Calu3 (cell line): ENCODE measurements at regions not wholly inside any gene's neighbourhood (a gene's known extent, or its start where the extent isn't known, plus 50 kb on each side); places are given as distances from the start of the nearest gene placed in this dataset.

Experiments used
- BruUV-seq: library from RNA; stranded (reverse); fragments of 400-500 nt; replicated peaks from 2 replicates; lab custom pipeline; 2021; lab: Mats Ljungman, UMichigan
- CTCF ChIA-PET: fragments of 300-600 bp; sonication (Branson Sonifier 250); formaldehyde crosslinking; loops from one replicate; lab custom pipeline; 2022; ENCODE audit warnings: antibody characterized with exemption; lab: Charles Lee
- DNase-seq: peaks from one replicate; pipeline ENCODE4 v3.0.0; 2022
- H3K27ac Mint-ChIP-seq: one replicate; pipeline ENCODE4 v1.8.0; 2022; ENCODE audit warnings: mixed read lengths; ENCODE audit not compliant: unreplicated experiment
- H3K27me3 Mint-ChIP-seq: one replicate; pipeline ENCODE4 v1.8.0; 2022; ENCODE audit warnings: mixed read lengths; ENCODE audit not compliant: unreplicated experiment
- H3K36me3 Mint-ChIP-seq: one replicate; pipeline ENCODE4 v1.8.0; 2022; ENCODE audit warnings: mild to moderate bottlenecking, moderate library complexity, mixed read lengths; ENCODE audit not compliant: insufficient read depth, unreplicated experiment
- H3K4me1 Mint-ChIP-seq: one replicate; pipeline ENCODE4 v1.8.0; 2022; ENCODE audit warnings: mild to moderate bottlenecking, low read depth, mixed read lengths; ENCODE audit not compliant: unreplicated experiment
- H3K4me3 Mint-ChIP-seq: one replicate; pipeline ENCODE4 v1.8.0; 2022; ENCODE audit warnings: mild to moderate bottlenecking, low read depth, moderate library complexity, mixed read lengths; ENCODE audit not compliant: unreplicated experiment
- H3K9me3 Mint-ChIP-seq: one replicate; pipeline ENCODE4 v1.8.0; 2022; ENCODE audit warnings: low read depth, mixed read lengths; ENCODE audit not compliant: unreplicated experiment
- intact Hi-C: fragments of 100-400 bp; cut with micrococcal nuclease; formaldehyde crosslinking; loops from one replicate; pipeline ENCODE4 v1.10.0; 2022; ENCODE audit not compliant: unreplicated experiment
- TF ChIP-seq, protein P1 (sequence below): fragments of 200-600 bp; IDR thresholded peaks from one replicate; pipeline ENCODE4 v1.8.0; 2022; ENCODE audit warnings: antibody characterized with exemption; ENCODE audit not compliant: unreplicated experiment

GRCh38 chr5:133821311-133821741 lies 147.1 kb downstream of the C5orf15 start:
- CTCF ChIA-PET = no interaction called here
- intact Hi-C loops = no loop called here

DNA sequence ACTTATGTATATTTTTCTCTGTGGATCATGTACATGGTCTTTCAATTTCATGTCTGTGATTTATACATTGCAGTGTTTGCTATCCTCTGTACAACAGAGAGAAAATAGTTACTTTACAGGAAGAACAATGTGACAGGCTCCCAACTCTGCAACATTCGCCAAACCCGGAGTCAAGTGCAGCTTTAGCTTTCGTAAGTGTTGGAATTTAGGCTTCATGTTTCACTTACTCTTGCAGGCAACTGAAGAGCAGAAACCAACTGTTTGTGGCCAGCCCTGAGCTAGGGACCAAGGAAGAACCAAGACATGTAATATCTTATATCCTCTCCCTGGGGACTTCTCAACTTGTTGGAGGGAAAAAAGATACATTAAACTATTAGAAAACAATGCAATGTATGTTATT lies 147.9 kb downstream of the C5orf15 start:
- Mint-ChIP-seq H3K9me3 (no peaks in the 10 kb centered on the region), H3K27me3 (peaks cover 100% of the 10 kb centered on the region), H3K4me3 (no peak overlapping the region), H3K4me1 (peaks cover 8% of the 10 kb centered on the region), H3K36me3 (no peaks in the 10 kb centered on the region), H3K27ac (no peak overlapping the region)
- TF ChIP-seq, protein P1, sequence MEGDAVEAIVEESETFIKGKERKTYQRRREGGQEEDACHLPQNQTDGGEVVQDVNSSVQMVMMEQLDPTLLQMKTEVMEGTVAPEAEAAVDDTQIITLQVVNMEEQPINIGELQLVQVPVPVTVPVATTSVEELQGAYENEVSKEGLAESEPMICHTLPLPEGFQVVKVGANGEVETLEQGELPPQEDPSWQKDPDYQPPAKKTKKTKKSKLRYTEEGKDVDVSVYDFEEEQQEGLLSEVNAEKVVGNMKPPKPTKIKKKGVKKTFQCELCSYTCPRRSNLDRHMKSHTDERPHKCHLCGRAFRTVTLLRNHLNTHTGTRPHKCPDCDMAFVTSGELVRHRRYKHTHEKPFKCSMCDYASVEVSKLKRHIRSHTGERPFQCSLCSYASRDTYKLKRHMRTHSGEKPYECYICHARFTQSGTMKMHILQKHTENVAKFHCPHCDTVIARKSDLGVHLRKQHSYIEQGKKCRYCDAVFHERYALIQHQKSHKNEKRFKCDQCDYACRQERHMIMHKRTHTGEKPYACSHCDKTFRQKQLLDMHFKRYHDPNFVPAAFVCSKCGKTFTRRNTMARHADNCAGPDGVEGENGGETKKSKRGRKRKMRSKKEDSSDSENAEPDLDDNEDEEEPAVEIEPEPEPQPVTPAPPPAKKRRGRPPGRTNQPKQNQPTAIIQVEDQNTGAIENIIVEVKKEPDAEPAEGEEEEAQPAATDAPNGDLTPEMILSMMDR = no peak
- CTCF ChIA-PET = no interaction called here
- no TSS peak for BruUV-seq
- intact Hi-C loops = no loop called here
- DNase-seq = no peak

More at GRCh38 chr5:133821311-133821741, 147.1 kb downstream of the C5orf15 start:
- no peak for DNase-seq
- TF ChIP-seq, protein P1 = no peak
- no TSS peak for BruUV-seq
- H3K4me1 Mint-ChIP-seq = peaks cover 8% of the 10 kb centered on the region
- no peak overlapping the region for H3K27ac Mint-ChIP-seq
- H3K4me3 Mint-ChIP-seq = no peak overlapping the region
- H3K36me3 Mint-ChIP-seq = peaks cover 2% of the 10 kb centered on the region
- H3K9me3 Mint-ChIP-seq = no peaks in the 10 kb centered on the region
- H3K27me3 Mint-ChIP-seq = peaks cover 100% of the 10 kb centered on the region

GRCh38 chr5:133819977-133820471 lies 148.4 kb downstream of the C5orf15 start:
- H3K4me3 Mint-ChIP-seq = no peak overlapping the region
- TF ChIP-seq, protein P1 = no peak
- DNase-seq = no peak
- H3K4me1 Mint-ChIP-seq = peaks cover 8% of the 10 kb centered on the region
- intact Hi-C loops = no loop called here
- BruUV-seq = no TSS peak
- H3K9me3 Mint-ChIP-seq = no peaks in the 10 kb centered on the region
- CTCF ChIA-PET = no interaction called here
- no peaks in the 10 kb centered on the region for H3K36me3 Mint-ChIP-seq
- H3K27me3 Mint-ChIP-seq = peaks cover 100% of the 10 kb centered on the region
- H3K27ac Mint-ChIP-seq = no peak overlapping the region

DNA sequence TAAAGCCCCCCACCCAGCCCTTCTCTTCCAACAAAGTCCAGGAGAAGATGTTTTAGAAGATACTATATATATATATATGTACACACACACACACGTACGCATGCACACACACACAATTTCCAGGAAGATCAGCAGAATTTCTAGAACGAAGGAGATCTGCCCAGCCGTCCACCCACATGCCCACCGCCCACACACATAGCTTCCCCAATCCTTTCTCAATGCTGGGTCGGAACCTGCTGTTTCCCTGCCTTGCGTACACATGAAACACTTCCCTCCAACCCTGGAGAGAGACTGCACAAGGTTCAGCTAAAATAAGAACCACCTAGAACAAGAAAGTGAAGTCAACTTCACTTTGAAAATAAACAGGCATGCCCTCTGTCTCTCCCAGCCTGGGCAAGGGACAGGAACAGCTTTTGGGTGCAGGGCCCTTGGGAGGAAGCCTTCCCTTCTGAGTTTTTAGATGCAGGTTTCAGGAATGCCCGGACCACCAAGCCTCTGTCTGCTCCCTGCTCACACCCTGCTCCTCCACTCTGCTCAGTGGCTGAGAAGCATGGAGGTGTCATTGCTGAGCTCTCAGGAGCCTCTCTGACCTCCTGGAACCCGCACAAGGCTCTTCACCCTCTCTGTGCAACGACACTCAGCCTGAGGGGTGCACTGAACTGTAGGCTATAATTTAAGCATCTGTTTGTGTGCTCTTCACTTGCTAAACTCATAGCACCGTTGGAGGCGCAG lies 149.4 kb downstream of the C5orf15 start:
- intact Hi-C loops = no loop called here
- H3K9me3 Mint-ChIP-seq = no peaks in the 10 kb centered on the region
- no peak overlapping the region for H3K27ac Mint-ChIP-seq
- H3K4me3 Mint-ChIP-seq = no peak overlapping the region
- CTCF ChIA-PET = no interaction called here
- peaks cover 8% of the 10 kb centered on the region for H3K4me1 Mint-ChIP-seq
- peaks cover 100% of the 10 kb centered on the region for H3K27me3 Mint-ChIP-seq
- TF ChIP-seq, protein P1 = no peak
- no peaks in the 10 kb centered on the region for H3K36me3 Mint-ChIP-seq
- no peak for DNase-seq
- no TSS peak for BruUV-seq
